GM18873 (cell line): ENCODE measurements at regions not wholly inside any gene's neighbourhood (a gene's known extent, or its start where the extent isn't known, plus 50 kb on each side); places are given as distances from the start of the nearest gene placed in this dataset.

Experiments used
- ATAC-seq: cut with Tn5 transposase; IDR thresholded peaks from one replicate; pipeline ENCODE4 v1.9.1; 2021; ENCODE audit warnings: mild to moderate bottlenecking, moderate library complexity, moderate number of reproducible peaks; ENCODE audit not compliant: unreplicated experiment, low FRiP score

GRCh38 chr11:112769170-112769569 is 192.1 kb upstream of the NCAM1 start:
- ATAC-seq, result no peak

GRCh38 chr11:112769584-112769983 is 191.6 kb upstream of the NCAM1 start:
- no peak for ATAC-seq

DNA sequence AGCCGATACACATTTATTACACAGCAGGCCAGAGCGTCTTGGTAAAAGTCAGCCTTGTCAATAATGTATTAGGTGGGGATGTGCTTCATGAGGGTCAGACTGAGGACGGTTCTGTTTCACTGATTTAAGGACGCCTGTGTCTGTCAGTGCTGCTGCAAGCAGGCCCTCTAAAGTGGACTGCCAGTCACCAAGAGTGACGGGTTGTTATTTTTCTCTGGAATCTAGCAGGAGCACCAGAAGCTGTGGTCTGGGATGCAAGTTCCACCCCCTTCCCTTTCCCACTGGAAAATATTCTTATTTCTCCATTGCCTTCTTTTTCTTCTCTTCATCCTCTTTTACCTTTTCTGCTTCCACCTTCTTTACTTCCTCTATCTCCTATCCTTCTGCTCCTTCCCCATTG is 191.2 kb upstream of the NCAM1 start:
- no peak for ATAC-seq

DNA sequence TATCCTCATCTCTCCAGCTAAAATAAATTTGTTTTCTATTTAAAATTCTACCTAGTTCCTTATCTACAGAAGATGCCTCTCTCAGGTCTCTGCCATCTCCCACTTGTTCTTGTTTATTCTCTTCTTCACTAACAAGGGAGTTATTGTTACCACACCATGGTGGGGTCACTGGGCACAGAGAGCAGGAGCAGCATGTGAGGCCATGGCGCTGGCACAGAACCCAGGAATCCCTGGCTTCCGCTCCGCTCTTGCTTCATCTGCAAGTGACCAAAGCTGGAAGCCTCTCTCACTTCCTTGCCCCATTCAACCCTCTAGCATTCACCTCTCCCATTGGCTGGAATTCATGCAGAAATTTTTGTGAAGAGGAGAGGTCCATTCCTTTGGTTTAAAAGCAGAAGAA is 190.7 kb upstream of the NCAM1 start:
- ATAC-seq, result no peak

- ATAC-seq, result no peak
These were observed 189.4 kb upstream of the NCAM1 start for GRCh38 chr11:112771851-112772250.

DNA sequence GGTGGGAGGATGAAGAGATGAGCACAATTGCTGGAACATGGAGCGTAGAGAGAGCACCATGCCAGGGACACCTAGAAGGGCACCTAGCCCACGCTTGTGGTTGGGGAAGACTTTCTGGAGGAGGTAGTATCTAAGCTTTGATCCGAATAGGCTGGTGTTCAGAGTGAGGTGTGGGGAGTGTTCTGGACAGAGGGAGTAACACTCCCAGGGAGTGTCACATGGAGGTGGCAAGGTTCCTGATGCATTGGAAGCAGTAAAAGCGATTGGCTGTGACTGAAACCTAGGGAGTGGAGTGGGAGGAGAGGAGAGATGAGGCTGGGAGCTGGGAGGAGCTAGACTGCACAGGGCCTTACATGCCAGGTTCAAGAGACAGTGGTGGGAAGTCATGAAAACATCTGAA is 188.0 kb upstream of the NCAM1 start:
- ATAC-seq, result no peak

DNA sequence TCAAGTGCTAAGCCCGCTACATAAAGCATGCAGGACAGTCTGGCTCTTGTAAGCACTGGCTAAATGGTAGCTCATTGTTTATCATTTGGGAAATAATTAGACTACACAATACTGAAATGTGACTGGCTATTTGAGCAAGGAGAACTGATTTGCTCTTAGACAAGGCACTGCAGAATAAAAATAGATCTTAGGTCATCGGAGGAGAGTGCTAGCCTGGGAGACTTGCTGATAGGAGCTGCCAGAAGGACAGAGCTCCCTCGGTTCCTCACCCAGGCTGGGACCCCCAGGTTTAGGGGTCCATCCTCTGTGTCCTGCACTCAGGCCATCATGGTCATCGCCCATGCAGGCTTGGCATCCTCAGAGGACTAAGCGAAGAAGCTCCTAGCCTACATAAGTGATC is 184.4 kb upstream of the NCAM1 start:
- no peak for ATAC-seq

- no peak for ATAC-seq
These were observed 183.9 kb upstream of the NCAM1 start for GRCh38 chr11:112777283-112777751.

GRCh38 chr11:112778091-112778876 is 182.9 kb upstream of the NCAM1 start:
- no peak for ATAC-seq

- ATAC-seq, result no peak
These were observed 182.3 kb upstream of the NCAM1 start for GRCh38 chr11:112778877-112779266.

DNA sequence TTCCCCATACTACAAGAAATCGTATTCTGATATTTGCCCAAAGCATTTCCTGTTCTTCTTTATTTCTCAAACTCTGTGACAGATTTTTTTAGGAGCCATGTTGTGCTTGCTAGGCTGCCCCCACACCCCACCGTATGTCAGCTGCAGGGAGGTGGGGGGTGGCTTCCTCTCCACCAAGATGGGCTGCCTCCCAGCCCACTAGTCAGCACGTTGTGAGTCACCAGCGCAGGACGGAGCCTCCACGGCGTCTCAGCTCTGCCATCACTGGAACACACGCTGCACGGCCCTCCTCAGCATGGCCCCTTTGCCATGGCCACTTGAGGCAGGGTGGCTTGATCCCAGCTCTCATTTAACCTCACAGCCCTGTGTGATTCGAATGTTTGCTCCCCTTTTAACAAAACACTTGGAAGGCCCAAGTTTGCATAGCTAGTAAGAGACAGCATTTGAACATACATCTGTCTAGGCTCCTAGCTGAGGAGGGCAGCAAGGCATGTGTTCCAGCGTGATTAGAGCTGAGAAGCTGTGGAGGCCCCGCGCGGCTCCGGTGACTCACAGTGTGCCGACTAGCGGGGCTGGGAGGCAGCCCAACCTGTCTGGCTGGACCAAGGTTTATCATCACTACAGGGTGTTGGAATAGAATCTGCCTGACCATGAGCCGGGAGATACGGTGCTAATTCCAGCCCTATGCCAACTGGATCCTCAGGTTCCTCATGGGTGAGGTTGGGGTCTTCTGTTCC is 180.7 kb upstream of the NCAM1 start:
- no peak for ATAC-seq

GRCh38 chr11:112783945-112784322 is 177.3 kb upstream of the NCAM1 start:
- no peak for ATAC-seq

DNA sequence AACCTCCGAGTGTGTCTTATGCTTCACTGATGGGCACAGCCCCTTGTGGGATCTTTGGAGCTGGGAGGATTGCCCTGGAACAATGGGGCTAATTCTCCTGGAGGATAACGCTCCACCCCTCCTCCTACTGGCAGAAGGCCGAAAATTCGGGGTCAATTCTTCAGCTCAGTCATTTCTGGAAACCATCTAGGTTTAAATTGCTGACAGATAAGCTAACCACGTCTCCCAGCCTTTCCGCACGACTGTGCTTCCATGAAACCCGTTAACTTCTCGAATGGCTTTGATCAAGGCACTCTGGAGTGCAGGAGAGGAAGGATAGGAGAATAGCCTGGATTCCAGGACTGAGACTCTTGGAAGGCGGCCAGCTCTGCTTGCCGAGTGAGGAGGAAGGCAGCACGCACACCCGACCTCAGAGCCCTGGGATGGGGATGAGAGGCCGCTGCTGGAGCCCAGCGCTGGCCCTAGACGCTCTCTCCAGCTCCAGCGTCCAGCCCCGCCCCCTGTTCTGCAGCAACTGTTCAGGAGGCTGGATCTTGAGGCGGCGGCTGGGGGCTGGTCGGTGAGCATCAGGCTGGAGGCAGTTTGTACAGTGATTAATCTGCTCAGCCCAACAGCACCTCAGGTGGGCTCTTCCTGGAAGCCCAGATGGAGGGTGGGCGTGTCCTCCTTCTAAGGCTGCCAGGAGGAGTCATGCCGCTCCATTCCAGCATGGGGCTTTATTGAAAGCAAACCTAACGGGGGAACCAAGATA is 176.7 kb upstream of the NCAM1 start:
- no peak for ATAC-seq

- ATAC-seq, result no peak
These were observed 176.1 kb upstream of the NCAM1 start for GRCh38 chr11:112785149-112785548.

DNA sequence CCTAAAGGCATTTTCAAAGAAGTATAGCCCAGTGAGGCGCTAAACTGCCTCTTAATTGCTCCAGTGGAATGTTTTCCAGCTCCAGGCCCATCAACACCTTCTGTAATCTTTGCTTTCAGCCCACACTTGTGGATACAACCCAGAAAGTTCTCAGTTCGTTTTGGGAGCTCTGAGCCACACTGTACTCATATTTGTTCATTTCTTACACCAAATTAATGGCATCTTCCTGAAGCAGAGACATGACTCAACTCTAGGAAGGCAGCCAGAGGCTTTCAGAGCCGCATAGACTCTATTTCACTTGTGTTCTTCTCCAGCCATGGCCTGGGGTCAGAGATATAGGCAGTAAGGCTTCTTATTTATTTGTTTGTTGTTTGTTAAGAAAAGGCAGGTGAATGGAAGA is 175.5 kb upstream of the NCAM1 start:
- no peak for ATAC-seq

DNA sequence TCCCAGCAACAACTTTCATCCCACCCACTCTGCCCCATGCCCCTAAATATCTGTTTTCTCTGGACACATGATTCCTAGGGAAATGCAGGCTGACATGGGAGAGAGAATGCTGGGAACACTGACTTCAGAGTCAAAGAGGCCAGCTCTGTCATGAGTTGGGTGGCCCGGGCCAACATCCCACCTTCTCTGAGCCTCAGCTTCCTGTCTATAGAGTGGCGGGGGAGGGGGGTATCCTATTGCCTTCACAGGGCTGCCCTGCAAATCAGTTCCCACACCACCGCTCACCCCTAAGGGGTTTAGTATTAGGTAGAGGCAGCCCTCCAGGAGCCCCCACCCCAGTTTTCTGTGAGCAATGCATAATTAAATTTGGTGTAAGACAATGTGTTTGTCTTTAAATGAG is 175.0 kb upstream of the NCAM1 start:
- no peak for ATAC-seq

DNA sequence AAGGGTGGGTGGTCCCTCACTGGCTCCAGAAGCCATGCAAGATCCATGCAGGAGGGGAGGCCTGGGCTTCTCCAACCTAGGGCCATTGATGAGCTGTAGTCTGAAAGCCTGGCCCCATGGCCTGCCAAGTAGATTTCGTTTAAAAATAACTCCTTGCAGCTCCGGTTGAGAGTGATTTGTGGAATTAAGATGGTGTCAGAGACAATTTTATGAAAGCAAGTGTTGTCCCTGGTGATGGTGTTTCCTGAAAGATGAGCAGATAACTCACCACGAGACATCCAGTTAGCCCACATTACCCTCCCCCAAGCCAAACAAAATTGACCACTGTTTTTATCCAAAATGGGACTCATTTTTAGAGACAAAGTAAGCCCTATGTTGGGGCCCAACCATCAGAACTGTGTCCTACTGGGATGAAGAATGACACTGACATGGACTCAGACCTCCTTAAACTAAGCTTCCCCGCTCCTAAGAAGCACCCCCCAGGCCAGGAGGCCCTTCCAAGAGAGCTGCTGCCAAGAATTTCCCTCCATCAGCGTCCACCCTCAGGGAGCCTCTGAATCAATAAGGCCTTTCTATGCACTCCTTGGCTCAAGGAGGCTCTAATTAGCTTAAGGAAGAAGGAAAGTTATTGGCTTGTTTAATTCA is 174.2 kb upstream of the NCAM1 start:
- no peak for ATAC-seq

DNA sequence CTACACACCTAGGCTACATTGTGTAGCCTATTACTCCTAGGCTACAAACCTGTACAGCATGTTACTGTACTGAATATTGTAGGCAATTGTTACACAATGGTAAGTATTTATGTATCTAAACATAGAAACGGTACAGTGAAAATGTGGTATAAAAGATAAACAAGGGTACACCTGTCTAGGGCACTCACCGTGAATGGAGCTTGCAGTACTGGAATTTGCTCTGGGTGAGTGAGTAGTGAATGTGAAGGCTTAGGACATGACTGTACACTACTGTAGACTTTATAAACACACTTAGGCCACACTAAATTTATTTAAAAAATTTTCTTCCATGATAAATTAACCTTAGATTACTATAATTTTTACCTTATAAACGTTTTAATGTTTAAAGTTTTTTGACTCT is 171.7 kb upstream of the NCAM1 start:
- ATAC-seq, result no peak

DNA sequence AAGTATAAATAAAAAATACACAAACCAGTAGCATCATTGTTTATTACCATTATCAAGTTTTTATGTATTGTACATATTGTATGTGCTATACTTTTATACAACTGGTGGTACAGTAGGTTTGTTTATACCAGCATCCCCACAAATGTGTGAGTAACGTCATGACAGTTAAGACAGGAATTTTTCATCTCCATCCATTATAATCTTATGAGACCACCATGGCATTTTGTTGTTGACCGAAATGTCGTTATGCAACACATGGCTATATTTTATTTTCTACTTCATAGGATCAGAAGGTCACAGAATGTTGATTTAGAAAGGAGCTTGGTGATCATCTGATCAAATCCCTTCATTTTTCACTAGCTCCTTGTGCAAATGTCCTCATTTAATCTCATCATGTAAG is 170.9 kb upstream of the NCAM1 start:
- no peak for ATAC-seq

DNA sequence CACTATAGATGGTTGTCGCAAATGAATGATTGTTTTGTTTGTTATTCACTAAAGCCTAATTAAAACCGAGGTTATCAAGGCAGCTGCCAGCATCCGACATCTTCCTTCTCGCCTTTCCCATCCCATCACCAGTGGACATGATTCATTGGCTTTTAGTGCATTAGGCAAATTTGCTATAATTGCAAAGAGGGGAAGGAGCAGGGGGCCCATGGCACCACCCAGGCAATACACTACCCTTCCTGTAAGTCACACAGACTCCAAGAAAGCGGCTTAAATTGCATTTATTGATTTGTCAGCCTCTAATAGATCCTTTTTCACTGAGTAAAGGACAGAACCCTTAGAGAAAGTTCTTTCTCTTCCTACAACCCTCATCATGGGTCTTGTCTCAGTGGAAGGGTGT is 169.2 kb upstream of the NCAM1 start:
- ATAC-seq, result no peak

- no peak for ATAC-seq
These were observed 167.8 kb upstream of the NCAM1 start for GRCh38 chr11:112793416-112793815.
